ENCODE measurements at regions not wholly inside any gene's neighbourhood (a gene's known extent, or its start where the extent isn't known, plus 50 kb on each side); places are given as distances from the start of the nearest gene placed in this dataset.

- H3K4me1 ChIP-seq = no peaks in the 10 kb centered on the region
- no peaks in the 10 kb centered on the region for H3K36me3 ChIP-seq
- H3K4me3 ChIP-seq = no peak overlapping the region
- H3K9me3 ChIP-seq = no peaks in the 10 kb centered on the region
- DNase-seq (ENCODE audit: low spot score in 2 of 2) = no peak
- no peak for TF ChIP-seq POLR2AphosphoS5 (IDR thresholded peaks at IDR 0.05)
- no peak for TF ChIP-seq POLR2A (IDR thresholded peaks at IDR 0.05)
- no peak for TF ChIP-seq CTCF (IDR thresholded peaks at IDR 0.05)
- no peak overlapping the region for H3K27ac ChIP-seq
- intact Hi-C loops (cut with DNase I; ENCODE audit: low total_unique reads) = no loop called here
- H3K27me3 ChIP-seq = no peaks in the 10 kb centered on the region
Observed at GRCh38 chr2:5562865-5563264, 129.3 kb upstream of the SOX11 start.

- Histone ChIP-seq H3K27ac (no peak overlapping the region), H3K4me1 (no peaks in the 10 kb centered on the region), H3K4me3 (no peak overlapping the region), H3K9me3 (no peaks in the 10 kb centered on the region), H3K36me3 (no peaks in the 10 kb centered on the region), H3K27me3 (no peaks in the 10 kb centered on the region)
- no peak for DNase-seq (ENCODE audit: low spot score in 2 of 2)
- intact Hi-C loops (cut with DNase I; ENCODE audit: low total_unique reads) = no loop called here
- no peak for TF ChIP-seq POLR2A (IDR thresholded peaks at IDR 0.05)
- no peak for TF ChIP-seq POLR2AphosphoS5 (IDR thresholded peaks at IDR 0.05)
Observed at GRCh38 chr2:5563411-5563810, 128.8 kb upstream of the SOX11 start.

GRCh38 chr2:5569256-5569655 is 122.9 kb upstream of the SOX11 start:
- DNase-seq (ENCODE audit: low spot score in 2 of 2) = no peak
- TF ChIP-seq POLR2A (IDR thresholded peaks at IDR 0.05) (no peak), POLR2AphosphoS5 (IDR thresholded peaks at IDR 0.05) (no peak), CTCF (IDR thresholded peaks at IDR 0.05) (no peak)
- intact Hi-C loops (cut with DNase I; ENCODE audit: low total_unique reads) = no loop called here

GRCh38 chr2:5576015-5576414 is 116.2 kb upstream of the SOX11 start:
- Histone ChIP-seq H3K27ac (no peak overlapping the region), H3K27me3 (no peaks in the 10 kb centered on the region), H3K4me3 (no peak overlapping the region), H3K36me3 (no peaks in the 10 kb centered on the region), H3K4me1 (no peaks in the 10 kb centered on the region), H3K9me3 (peaks cover 0 to 6% of the 10 kb centered on the region in 2 donors)
- TF ChIP-seq POLR2AphosphoS5 (IDR thresholded peaks at IDR 0.05) = no peak
- TF ChIP-seq CTCF (IDR thresholded peaks at IDR 0.05) = no peak
- TF ChIP-seq POLR2A (IDR thresholded peaks at IDR 0.05) = no peak
- intact Hi-C loops (cut with DNase I; ENCODE audit: low total_unique reads) = no loop called here
- DNase-seq (ENCODE audit: low spot score in 2 of 2) = no peak

More at GRCh38 chr2:5569256-5569655, 122.9 kb upstream of the SOX11 start:
- Histone ChIP-seq H3K27ac (no peak overlapping the region), H3K27me3 (no peaks in the 10 kb centered on the region), H3K4me3 (no peak overlapping the region), H3K4me1 (no peaks in the 10 kb centered on the region), H3K36me3 (no peaks in the 10 kb centered on the region), H3K9me3 (no peaks in the 10 kb centered on the region)

GRCh38 chr2:5587766-5588165 is 104.4 kb upstream of the SOX11 start:
- no peak overlapping the region for H3K27ac ChIP-seq
- no peaks in the 10 kb centered on the region for H3K9me3 ChIP-seq
- TF ChIP-seq POLR2A (IDR thresholded peaks at IDR 0.05) = no peak
- no peak for TF ChIP-seq POLR2AphosphoS5 (IDR thresholded peaks at IDR 0.05)
- TF ChIP-seq CTCF (IDR thresholded peaks at IDR 0.05) = no peak
- intact Hi-C loops (cut with DNase I; ENCODE audit: low total_unique reads) = no loop called here
- DNase-seq (ENCODE audit: low spot score in 2 of 2) = no peak
- H3K4me3 ChIP-seq = no peak overlapping the region
- H3K36me3 ChIP-seq = no peaks in the 10 kb centered on the region
- H3K27me3 ChIP-seq = no peaks in the 10 kb centered on the region
- no peaks in the 10 kb centered on the region for H3K4me1 ChIP-seq

- intact Hi-C loops (cut with DNase I; ENCODE audit: low total_unique reads) = no loop called here
- Histone ChIP-seq H3K9me3 (no peaks in the 10 kb centered on the region), H3K4me1 (no peaks in the 10 kb centered on the region), H3K4me3 (no peak overlapping the region), H3K36me3 (no peaks in the 10 kb centered on the region), H3K27me3 (no peaks in the 10 kb centered on the region), H3K27ac (no peak overlapping the region)
- DNase-seq (ENCODE audit: low spot score in 2 of 2) = no peak
- TF ChIP-seq POLR2A (IDR thresholded peaks at IDR 0.05) = no peak
Observed at GRCh38 chr2:5588601-5589000, 103.6 kb upstream of the SOX11 start.

All from breast epithelium (tissue), 4 donors.